ENCODE measurements at regions not wholly inside any gene's neighbourhood (a gene's known extent, or its start where the extent isn't known, plus 50 kb on each side); places are given as distances from the start of the nearest gene placed in this dataset.

DNA sequence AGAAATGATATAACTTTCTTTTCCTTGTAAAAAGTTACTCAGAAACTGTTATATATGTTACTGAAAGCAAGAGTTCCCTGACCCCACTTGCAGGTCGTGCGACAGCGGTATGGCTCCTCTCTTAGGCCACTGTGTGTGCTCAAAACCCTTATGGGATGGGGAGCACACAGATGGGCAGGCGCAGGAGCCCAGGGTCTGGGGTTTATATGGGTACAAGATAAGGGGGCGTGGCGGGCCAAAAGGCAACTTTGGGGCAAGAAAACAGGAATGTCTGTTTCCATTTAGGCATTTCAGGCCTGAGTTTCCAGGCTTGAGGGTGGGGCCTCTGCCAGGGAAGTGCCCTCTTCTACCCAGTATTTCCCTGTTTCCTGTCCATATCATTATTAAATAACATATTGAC is 736.5 kb downstream of the VGLL3 start:
- TF ChIP-seq EZH2phosphoT487 (IDR thresholded peaks at IDR 0.05; ENCODE audit: insufficient read depth, low read depth) (no peak), EZH2 (IDR thresholded peaks at IDR 0.05; ENCODE audit: insufficient read depth, poor library complexity, severe bottlenecking) (no peak)

Data from GM23248 (cell line).